HG03354 (cell line): ENCODE measurements at regions not wholly inside any gene's neighbourhood (a gene's known extent, or its start where the extent isn't known, plus 50 kb on each side); places are given as distances from the start of the nearest gene placed in this dataset.
"Not testable (repeated sequence)": the region's sequence is repeated elsewhere in the genome, so short reads cannot be mapped to it uniquely, and the experiment has no call there.

Experiments used
- ATAC-seq: cut with Tn5 transposase; IDR thresholded peaks from one replicate; pipeline ENCODE4 v1.9.1; 2021; ENCODE audit warnings: mild to moderate bottlenecking; ENCODE audit not compliant: unreplicated experiment, poor library complexity, severe bottlenecking

DNA sequence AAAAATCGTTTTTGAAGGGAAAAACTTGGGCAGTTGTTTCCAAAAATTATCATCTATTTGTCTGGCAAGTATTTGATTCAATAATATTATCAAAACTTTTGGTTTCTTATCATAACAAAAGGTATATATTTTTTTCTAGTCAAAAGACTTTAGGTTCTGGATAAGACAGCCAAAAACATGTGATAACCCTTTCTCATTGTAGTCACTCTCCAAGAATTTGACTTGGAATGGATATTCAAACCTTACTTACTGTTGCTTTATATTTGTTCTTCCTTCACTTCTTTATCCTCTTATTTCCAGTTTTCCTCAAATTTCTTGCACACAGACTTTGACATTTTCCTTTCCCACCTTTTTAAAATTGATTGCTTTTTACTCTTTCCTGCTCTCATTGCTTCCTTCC lies 140.9 kb upstream of the FAM3C start:
- ATAC-seq: no peak

GRCh38 chr7:121531175-121532070 lies 135.3 kb upstream of the FAM3C start:
- no peak for ATAC-seq

- peak; percentile 100 for ATAC-seq
These were observed 134.4 kb upstream of the FAM3C start for GRCh38 chr7:121530227-121531174.

DNA sequence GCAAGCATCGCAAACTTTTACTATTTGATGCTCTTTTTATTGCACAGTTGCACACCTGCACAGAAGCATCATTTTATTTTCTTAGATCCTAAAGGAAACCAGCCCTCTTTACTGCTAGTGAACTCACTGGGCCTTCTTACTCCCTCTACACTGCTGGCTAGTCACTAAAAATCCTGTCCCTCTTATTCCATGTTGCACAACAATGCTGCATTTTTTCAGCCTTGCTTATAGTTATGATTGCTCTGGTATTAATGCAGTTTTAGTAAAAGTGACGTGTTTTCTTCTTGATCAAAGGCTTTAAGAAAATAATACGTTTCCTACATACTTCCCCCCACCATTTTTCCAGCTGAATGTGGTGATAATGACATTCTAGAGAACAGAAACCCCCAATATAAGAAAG lies 132.9 kb upstream of the FAM3C start:
- ATAC-seq: no peak

DNA sequence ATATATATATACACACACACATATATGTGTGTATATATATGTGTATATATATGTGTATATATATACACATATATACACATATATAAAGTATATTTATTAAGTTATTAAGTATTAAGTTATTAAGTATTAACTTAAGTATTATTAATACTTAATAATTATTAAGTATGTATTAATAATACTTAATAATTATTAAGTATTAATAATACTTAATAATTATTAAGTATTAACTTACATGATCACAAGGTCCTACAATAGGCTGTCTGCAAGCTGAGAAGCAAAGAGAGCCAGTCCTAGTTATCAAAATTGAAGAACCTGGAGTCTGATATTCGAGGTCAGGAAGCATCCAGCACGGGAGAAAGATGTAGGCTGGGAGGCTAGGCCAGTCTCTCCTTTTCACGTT lies 130.1 kb upstream of the FAM3C start:
- not testable (repeated sequence) for ATAC-seq

DNA sequence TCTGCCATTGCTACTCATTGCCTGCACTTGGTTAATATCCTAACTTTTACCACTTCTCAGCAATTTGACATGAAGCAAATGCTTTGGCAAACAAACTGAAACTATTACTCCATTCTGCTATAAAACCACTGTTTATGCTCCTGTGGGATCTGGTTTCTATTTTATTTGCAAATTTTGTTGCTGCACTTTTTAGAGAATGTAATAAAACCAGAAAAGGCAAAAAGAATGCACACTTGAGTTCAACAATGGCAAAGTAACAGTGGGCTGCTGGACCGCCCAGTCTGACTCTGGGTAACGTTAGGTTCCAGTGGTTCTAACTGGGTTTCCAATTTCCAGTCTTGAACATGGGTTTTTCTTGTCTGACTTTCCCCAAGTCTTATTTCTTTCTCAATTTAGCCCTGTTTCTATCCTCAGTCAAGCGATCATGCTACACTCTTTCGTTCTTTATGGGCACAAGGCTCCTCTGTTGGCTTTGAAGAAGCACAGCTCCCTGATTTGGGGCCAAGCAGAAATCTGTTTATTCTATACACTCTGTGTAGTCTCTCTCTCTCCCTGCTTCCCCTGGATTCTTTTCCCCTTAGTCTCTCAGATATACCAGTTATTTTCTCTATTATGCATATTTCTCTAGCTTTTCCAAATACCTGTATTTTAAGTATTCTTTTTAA lies 129.2 kb upstream of the FAM3C start:
- no peak for ATAC-seq

DNA sequence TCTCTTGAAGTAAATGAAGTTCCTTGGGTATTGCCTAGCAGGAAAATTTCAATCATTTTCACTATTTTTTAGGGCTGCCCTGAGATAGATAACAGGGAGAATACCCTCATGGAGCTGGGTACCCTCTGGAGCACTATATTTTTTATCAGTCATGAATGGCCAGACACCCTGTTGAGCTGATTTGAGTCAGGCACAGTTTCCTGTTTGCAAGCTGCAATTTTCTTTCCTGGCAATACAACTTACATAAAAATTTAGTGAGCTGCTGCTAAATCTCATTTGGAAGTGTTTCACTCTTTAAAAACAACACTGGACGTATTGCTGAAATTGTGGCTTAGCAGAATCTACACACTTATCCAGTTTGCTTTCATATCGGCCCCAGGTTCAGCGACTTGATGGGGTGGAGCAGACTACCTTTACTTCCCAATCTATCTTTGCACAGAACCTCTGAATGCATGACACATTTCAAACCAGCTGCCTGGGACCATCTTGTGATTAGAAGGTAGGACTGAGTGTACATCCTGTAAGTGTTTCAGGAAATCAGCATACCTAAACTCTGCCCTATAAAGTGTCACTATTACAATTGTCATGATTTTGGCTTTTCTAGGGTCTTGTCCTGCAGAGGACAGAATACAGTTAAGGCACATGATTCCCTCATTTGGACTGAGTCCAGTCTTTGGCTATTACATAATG lies 125.7 kb upstream of the FAM3C start:
- no peak for ATAC-seq

- no peak for ATAC-seq
These were observed 124.8 kb upstream of the FAM3C start for GRCh38 chr7:121520911-121521310.

- peak; percentile 75 for ATAC-seq
These were observed 123.7 kb upstream of the FAM3C start for GRCh38 chr7:121519548-121520521.

GRCh38 chr7:121517591-121517990 lies 121.5 kb upstream of the FAM3C start:
- no peak for ATAC-seq

DNA sequence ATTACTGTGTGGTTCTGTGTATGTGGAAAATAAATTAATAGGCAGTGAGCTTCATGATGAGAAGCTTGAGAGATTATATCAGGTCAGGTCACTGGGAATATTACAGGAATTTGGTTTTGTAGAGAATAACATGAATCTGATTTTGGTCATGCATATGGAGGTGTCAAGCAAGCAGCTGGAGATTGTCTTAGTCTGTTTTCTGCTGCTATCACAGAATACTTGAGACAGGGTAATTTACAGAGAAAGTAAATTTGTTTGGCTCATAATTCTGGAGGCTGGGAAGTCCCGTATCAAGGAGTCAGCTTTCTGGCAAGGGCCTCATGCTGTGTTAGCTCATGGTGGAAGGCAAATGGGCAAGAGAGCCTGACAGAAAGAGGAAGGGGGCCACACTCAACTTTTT lies 120.7 kb upstream of the FAM3C start:
- no peak for ATAC-seq

- ATAC-seq: no peak
These were observed 119.7 kb upstream of the FAM3C start for GRCh38 chr7:121515630-121516401.

GRCh38 chr7:121515229-121515628 lies 119.1 kb upstream of the FAM3C start:
- ATAC-seq: no peak

DNA sequence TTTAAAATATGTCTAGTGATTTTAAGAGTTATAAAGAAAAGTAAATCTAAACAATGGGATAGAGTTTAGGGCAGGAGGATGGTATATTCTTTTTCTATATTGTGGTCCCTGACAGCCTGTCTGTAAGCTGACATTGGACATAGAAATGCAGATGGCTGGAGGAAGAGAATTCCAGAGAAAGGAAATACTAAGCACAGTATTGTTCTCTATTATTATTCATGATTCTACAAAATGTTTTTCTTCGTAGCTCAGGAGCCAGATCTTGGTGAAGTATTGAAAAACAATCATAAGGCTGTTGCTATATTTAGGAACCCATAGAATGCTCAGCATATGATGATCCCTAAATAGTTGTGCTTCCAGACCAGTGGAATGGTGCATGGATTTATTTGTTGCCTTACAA lies 117.0 kb upstream of the FAM3C start:
- no peak for ATAC-seq

GRCh38 chr7:121510858-121511482 lies 114.9 kb upstream of the FAM3C start:
- no peak for ATAC-seq

DNA sequence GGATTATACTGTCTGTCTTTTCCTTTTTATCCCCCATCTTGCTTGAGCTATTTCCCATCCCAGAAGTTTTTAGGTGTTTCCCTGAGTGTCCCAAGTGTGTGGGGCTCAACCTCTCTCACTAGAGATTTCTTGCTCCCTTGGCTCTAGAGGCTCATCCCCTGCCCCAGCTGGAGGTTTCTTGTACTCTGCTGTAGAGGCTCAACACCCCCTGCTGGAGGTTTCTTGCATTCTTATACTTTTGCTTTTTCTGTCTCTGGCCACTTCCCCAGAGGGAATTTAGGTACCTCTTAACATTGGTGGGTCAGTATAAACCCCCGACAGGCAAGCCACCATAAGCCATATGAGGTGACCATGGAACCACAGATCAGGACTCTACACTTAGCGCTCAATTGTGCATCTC lies 114.2 kb upstream of the FAM3C start:
- no peak for ATAC-seq

DNA sequence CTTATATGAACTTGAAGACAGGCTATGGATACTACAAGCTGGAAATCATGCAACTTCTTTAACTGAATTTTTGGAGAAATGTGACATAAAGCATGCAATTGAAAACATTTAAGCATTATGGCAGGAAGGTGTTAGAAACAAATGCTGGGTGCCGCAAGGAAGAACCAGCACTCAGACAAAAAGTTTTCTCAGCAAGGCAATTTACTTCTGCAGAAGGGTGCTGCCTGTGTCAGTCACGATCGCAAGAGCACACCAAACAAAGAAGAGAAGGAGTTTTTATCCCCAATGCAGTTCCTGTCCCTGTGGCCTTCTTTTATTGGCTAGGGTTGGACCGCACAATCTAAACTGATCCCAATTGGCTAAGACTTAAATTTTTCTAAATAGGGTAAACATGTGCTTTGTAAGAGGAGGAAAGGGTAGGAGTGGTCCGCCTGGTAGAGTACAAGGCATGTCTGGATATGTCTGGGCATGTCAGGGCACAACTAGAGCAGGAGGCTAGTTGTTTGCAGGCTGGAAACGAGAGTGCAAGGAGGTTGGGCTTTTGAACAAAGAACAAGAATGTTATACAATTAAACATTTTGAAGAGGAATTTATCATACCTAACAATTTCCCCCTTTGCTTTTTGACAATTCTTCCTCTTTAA lies 109.6 kb upstream of the FAM3C start:
- no peak for ATAC-seq
